IMR-90 (cell line): ENCODE measurements at regions not wholly inside any gene's neighbourhood (a gene's known extent, or its start where the extent isn't known, plus 50 kb on each side); places are given as distances from the start of the nearest gene placed in this dataset.

ENCODE experiments used
- ATAC-seq: fragments of 200-7000 bp; cut with Tn5 transposase; 2 replicates; pipeline ENCODE4 v1.9.1; 2020; ENCODE audit warnings: low read depth, mild to moderate bottlenecking, moderate library complexity
- BruUV-seq: library from RNA; stranded (reverse); fragments of 400-500 nt; replicated peaks from 2 replicates; lab custom pipeline; 2021; lab: Mats Ljungman, UMichigan
- CTCF ChIA-PET: fragments of 300-600 bp; formaldehyde crosslinking; extraction: SDS; loops from one replicate; lab custom pipeline; 2021; ENCODE audit warnings: antibody characterized with exemption; lab: Yijun Ruan, JAX
- POLR2A ChIA-PET: fragments of 300-600 bp; sonication (Branson Sonifier 250); formaldehyde crosslinking; loops from one replicate; lab custom pipeline; 2022; ENCODE audit warnings: antibody characterized with exemption; ENCODE audit not compliant: unreplicated experiment; lab: Charles Lee
- DNase-seq: peaks from one replicate; pipeline ENCODE4 v3.0.0; 2013
- H2AFZ ChIP-seq: replicated peaks from 2 replicates; pipeline ENCODE3; 2013; ENCODE audit warnings: low read length, mild to moderate bottlenecking; ENCODE audit not compliant: poor library complexity
- H2AK5ac ChIP-seq: 2 replicates; pipeline ENCODE4 v1.6.1; 2013; ENCODE audit warnings: low read depth, low read length, inconsistent platforms
- H2AK9ac ChIP-seq: replicated peaks from 2 replicates; pipeline ENCODE3; 2013; ENCODE audit warnings: mild to moderate bottlenecking, low read depth, low read length, moderate library complexity; ENCODE audit not compliant: poor library complexity
- H2BK120ac ChIP-seq: 2 replicates; pipeline ENCODE4 v1.6.1; 2013; ENCODE audit warnings: low read depth, low read length, inconsistent platforms
- H2BK15ac ChIP-seq: 3 replicates; pipeline ENCODE4 v1.6.1; 2013; ENCODE audit warnings: low read depth, low read length, inconsistent platforms
- H2BK20ac ChIP-seq: 2 replicates; pipeline ENCODE4 v1.6.1; 2013; ENCODE audit warnings: low read depth, mild to moderate bottlenecking, inconsistent platforms, low read length, moderate library complexity
- H2BK5ac ChIP-seq: 2 replicates; pipeline ENCODE4 v1.6.1; 2013; ENCODE audit warnings: mild to moderate bottlenecking, low read depth, low read length, inconsistent platforms; ENCODE audit not compliant: poor library complexity, severe bottlenecking
- H3K14ac ChIP-seq: replicated peaks from 2 replicates; pipeline ENCODE4 v1.6.1; 2013; ENCODE audit warnings: low read depth, low read length, inconsistent platforms
- H3K18ac ChIP-seq: 2 replicates; pipeline ENCODE4 v1.6.1; 2013; ENCODE audit warnings: low read depth, low read length, control low read depth
- H3K23ac ChIP-seq: 2 replicates; pipeline ENCODE4 v1.6.1; 2013; ENCODE audit warnings: low read depth, low read length, inconsistent platforms
- H3K27ac ChIP-seq: 2 replicates; pipeline ENCODE4 v1.5.1; 2013; ENCODE audit warnings: mild to moderate bottlenecking, control low read depth, low read length; ENCODE audit not compliant: insufficient read depth
- H3K27me3 ChIP-seq: 2 replicates; pipeline ENCODE4 v1.6.1; 2013; ENCODE audit warnings: low read length; ENCODE audit not compliant: control insufficient read depth, insufficient read depth
- H3K36me3 ChIP-seq: 2 replicates; pipeline ENCODE4 v1.6.1; 2013; ENCODE audit warnings: low read length, mixed read lengths; ENCODE audit not compliant: control insufficient read depth, insufficient read depth
- H3K4ac ChIP-seq: 2 replicates; pipeline ENCODE4 v1.6.1; 2013; ENCODE audit warnings: low read depth, low read length, inconsistent platforms
- H3K4me1 ChIP-seq: 2 replicates; pipeline ENCODE4 v1.6.1; 2013; ENCODE audit warnings: low read length, mixed read lengths; ENCODE audit not compliant: control insufficient read depth, insufficient read depth
- H3K4me2 ChIP-seq: 2 replicates; pipeline ENCODE4 v1.6.1; 2013; ENCODE audit warnings: low read depth, mild to moderate bottlenecking, control low read depth, low read length, moderate library complexity
- H3K4me3 ChIP-seq: 2 replicates; pipeline ENCODE4 v1.5.1; 2013; ENCODE audit warnings: low read depth, mild to moderate bottlenecking, control low read depth, low read length, moderate library complexity; ENCODE audit not compliant: insufficient read depth
- H3K56ac ChIP-seq: 2 replicates; pipeline ENCODE4 v1.6.1; 2013; ENCODE audit warnings: low read length, inconsistent platforms; ENCODE audit not compliant: insufficient read depth; ENCODE audit errors: extremely low read depth
- H3K79me1 ChIP-seq, 2 experiments: 2 replicates each; pipeline ENCODE4 v1.6.1; 2013; ENCODE audit warnings: low read length in 2 of 2, inconsistent platforms in 1 of 2, low read depth in 1 of 2
- H3K9ac ChIP-seq: 2 replicates; pipeline ENCODE4 v1.6.1; 2013; ENCODE audit warnings: low read depth, low read length, control low read depth
- H3K9me1 ChIP-seq: 2 replicates; pipeline ENCODE4 v1.6.1; 2013; ENCODE audit warnings: low read length, inconsistent platforms; ENCODE audit not compliant: insufficient read depth
- H3K9me3 ChIP-seq: 2 replicates; pipeline ENCODE4 v1.6.1; 2013; ENCODE audit warnings: low read length; ENCODE audit not compliant: control insufficient read depth, insufficient read depth
- H4K20me1 ChIP-seq: 2 replicates; pipeline ENCODE4 v1.6.1; 2013; ENCODE audit warnings: low read length, inconsistent platforms; ENCODE audit not compliant: insufficient read depth
- H4K5ac ChIP-seq: 2 replicates; pipeline ENCODE4 v1.6.1; 2013; ENCODE audit warnings: mild to moderate bottlenecking, low read depth, low read length, control low read depth
- H4K8ac ChIP-seq, 2 experiments: 2 replicates each; pipeline ENCODE4 v1.6.1; 2013; ENCODE audit warnings: low read depth in 2 of 2, low read length in 2 of 2, control low read depth in 1 of 2, inconsistent platforms in 1 of 2
- H4K91ac ChIP-seq: 2 replicates; pipeline ENCODE4 v1.6.1; 2013; ENCODE audit warnings: low read depth, low read length, inconsistent platforms; ENCODE audit not compliant: insufficient read depth
- CHD1 ChIP-seq: IDR thresholded peaks from 2 replicates; pipeline ENCODE4 v1.6.1; 2012; ENCODE audit warnings: low read depth, low read length, improper control_type of control experiment
- MXI1 ChIP-seq: IDR thresholded peaks from 2 replicates; pipeline ENCODE4 v1.6.1; 2012; ENCODE audit warnings: low read depth, mild to moderate bottlenecking, low read length, moderate library complexity, borderline replicate concordance
- SMC3 ChIP-seq: fragments of 150-350 bp; IDR thresholded peaks from 2 replicates; pipeline ENCODE4 v1.6.1; 2016; ENCODE audit warnings: low read depth, mild to moderate bottlenecking, antibody characterized with exemption, low read length, moderate library complexity
- WGBS, 2 experiments: methylation state at CpG; one replicate each; pipeline versions ENCODE4 v1.1.5 to v1.1.7; 2013; ENCODE audit warnings: missing lambda C conversion rate in 2 of 2; ENCODE audit not compliant: insufficient read length in 1 of 2; ENCODE audit errors: extremely low coverage in 2 of 2; 5-methylcytosine and 5-hydroxymethylcytosine counted together
- dilution Hi-C: fragments of 300-500 bp; cut with HindIII; formaldehyde crosslinking; loops from one replicate; pipeline ENCODE4 v1.14.3; 2018; ENCODE audit warnings: low sequenced_read_pairs; ENCODE audit not compliant: unreplicated experiment
- in situ Hi-C: fragments of 300-500 bp; cut with MboI; formaldehyde crosslinking; loops from 3 replicates; pipeline ENCODE4 v1.14.3; 2019; ENCODE audit warnings: low sequenced_read_pairs, inconsistent platforms, mixed read lengths
- intact Hi-C: fragments of 100-400 bp; cut with micrococcal nuclease; formaldehyde crosslinking; loops from 2 replicates; pipeline ENCODE4 v1.10.0; 2022

GRCh38 chr1:200250469-200250868 is 159.4 kb downstream of the ZNF281 start:
- Histone ChIP-seq H2BK15ac (no peak overlapping the region; the same call in 2 of the 3 replicates), H4K91ac (no peak overlapping the region), H3K4ac (no peak overlapping the region), H3K36me3 (no peaks in the 10 kb centered on the region), H2AFZ (no peak overlapping the region), H3K4me3 (no peak overlapping the region), H3K14ac (no peak overlapping the region), H2BK20ac (no peak overlapping the region), H2BK5ac (no peak overlapping the region), H3K56ac (no peak overlapping the region), H2AK9ac (no peak overlapping the region), H3K9me3 (no peaks in the 10 kb centered on the region), H3K9ac (no peak overlapping the region), H3K4me2 (no peak overlapping the region), H3K79me1 (no peaks in the 10 kb centered on the region), H3K27ac (no peak overlapping the region), H4K20me1 (no peaks in the 10 kb centered on the region), H3K4me1 (peaks cover 6% of the 10 kb centered on the region; the same call in 1 of the 2 replicates), H2AK5ac (no peak overlapping the region), H3K27me3 (no peaks in the 10 kb centered on the region), H3K23ac (no peak overlapping the region), H4K5ac (no peak overlapping the region), H2BK120ac (no peak overlapping the region), H3K18ac (no peak overlapping the region; the same call in 1 of the 2 replicates), H3K9me1 (peaks cover 8% of the 10 kb centered on the region), H4K8ac (no peak overlapping the region)
- WGBS, 2 experiments = no CpG with 5 or more reads among the region's 5 CpGs
- CTCF ChIA-PET = no interaction called here
- intact Hi-C loops (no loop called here), dilution Hi-C loops (no loop called here), in situ Hi-C loops (no loop called here)
- ATAC-seq (no peak), DNase-seq (no peak)
- POLR2A ChIA-PET = no interaction called here
- TF ChIP-seq SMC3 = no peak
- no peak for TF ChIP-seq MXI1
- TF ChIP-seq CHD1 = no peak
- BruUV-seq = no TSS peak
